ENCODE measurements at regions not wholly inside any gene's neighbourhood (a gene's known extent, or its start where the extent isn't known, plus 50 kb on each side); places are given as distances from the start of the nearest gene placed in this dataset.

GRCh38 chr9:113798062-113799030 lies 77.8 kb upstream of the ZNF618 start:
- TF ChIP-seq CTCF (IDR thresholded peaks at IDR 0.05; ENCODE audit: insufficient read depth, low read length, poor library complexity, severe bottlenecking) (no peak), EZH2phosphoT487 (conservative IDR thresholded peaks at IDR 0.05; ENCODE audit: low read length) (no peak)
- Histone ChIP-seq H3K4me2 (ENCODE audit: low read depth, low read length, poor library complexity, severe bottlenecking) (no peak overlapping the region), H3K9me3 (ENCODE audit: insufficient read depth, low read length) (no peaks in the 10 kb centered on the region), H4K20me1 (ENCODE audit: low read depth, low read length) (no peaks in the 10 kb centered on the region), H2AFZ (ENCODE audit: low read depth, low read length, severe bottlenecking) (no peak overlapping the region), H3F3A (ENCODE audit: insufficient read depth) (no peaks in the 10 kb centered on the region), H3K79me2 (ENCODE audit: insufficient read depth, low read length) (no peaks in the 10 kb centered on the region), H3K9me2 (replicated peaks; ENCODE audit: insufficient read depth, low read length) (no peaks in the 10 kb centered on the region), H3K9ac (ENCODE audit: low read length) (no peak overlapping the region), H3K27me3 (ENCODE audit: low read length) (no peaks in the 10 kb centered on the region), H3K36me3 (ENCODE audit: low read length) (no peaks in the 10 kb centered on the region), H3K4me3 (ENCODE audit: insufficient read depth, low read length, poor library complexity, severe bottlenecking) (no peak overlapping the region), H3K27ac (ENCODE audit: low read depth, low read length) (no peak overlapping the region)

- H3K36me3 ChIP-seq (ENCODE audit: low read length), result no peaks in the 10 kb centered on the region
- no peaks in the 10 kb centered on the region for H3F3A ChIP-seq (ENCODE audit: insufficient read depth)
- H3K79me2 ChIP-seq (ENCODE audit: insufficient read depth, low read length), result no peaks in the 10 kb centered on the region
- H2AFZ ChIP-seq (ENCODE audit: low read depth, low read length, severe bottlenecking), result no peak overlapping the region
- H3K4me2 ChIP-seq (ENCODE audit: low read depth, low read length, poor library complexity, severe bottlenecking), result no peak overlapping the region
- H3K9ac ChIP-seq (ENCODE audit: low read length), result no peak overlapping the region
- H3K9me2 ChIP-seq (replicated peaks; ENCODE audit: insufficient read depth, low read length), result no peaks in the 10 kb centered on the region
- no peaks in the 10 kb centered on the region for H3K9me3 ChIP-seq (ENCODE audit: insufficient read depth, low read length)
- no peak overlapping the region for H3K27ac ChIP-seq (ENCODE audit: low read depth, low read length)
- TF ChIP-seq EZH2phosphoT487 (conservative IDR thresholded peaks at IDR 0.05; ENCODE audit: low read length) (no peak), CTCF (IDR thresholded peaks at IDR 0.05; ENCODE audit: insufficient read depth, low read length, poor library complexity, severe bottlenecking) (no peak)
- no peaks in the 10 kb centered on the region for H4K20me1 ChIP-seq (ENCODE audit: low read depth, low read length)
- no peaks in the 10 kb centered on the region for H3K27me3 ChIP-seq (ENCODE audit: low read length)
- H3K4me3 ChIP-seq (ENCODE audit: insufficient read depth, low read length, poor library complexity, severe bottlenecking), result no peak overlapping the region
These were observed 75.8 kb upstream of the ZNF618 start for GRCh38 chr9:113800276-113800675.

- H3K27ac ChIP-seq (ENCODE audit: low read depth, low read length), result no peak overlapping the region
These were observed 72.1 kb upstream of the ZNF618 start for GRCh38 chr9:113803811-113804589.

More at GRCh38 chr9:113803811-113804589, 72.1 kb upstream of the ZNF618 start:
- H3K27me3 ChIP-seq (ENCODE audit: low read length), result no peaks in the 10 kb centered on the region
- H3K9me2 ChIP-seq (replicated peaks; ENCODE audit: insufficient read depth, low read length), result no peaks in the 10 kb centered on the region
- no peak overlapping the region for H3K4me2 ChIP-seq (ENCODE audit: low read depth, low read length, poor library complexity, severe bottlenecking)
- no peak overlapping the region for H3K9ac ChIP-seq (ENCODE audit: low read length)
- no peaks in the 10 kb centered on the region for H4K20me1 ChIP-seq (ENCODE audit: low read depth, low read length)
- TF ChIP-seq CTCF (IDR thresholded peaks at IDR 0.05; ENCODE audit: insufficient read depth, low read length, poor library complexity, severe bottlenecking) (no peak), EZH2phosphoT487 (conservative IDR thresholded peaks at IDR 0.05; ENCODE audit: low read length) (no peak)
- H3F3A ChIP-seq (ENCODE audit: insufficient read depth), result no peaks in the 10 kb centered on the region
- H3K4me3 ChIP-seq (ENCODE audit: insufficient read depth, low read length, poor library complexity, severe bottlenecking), result no peak overlapping the region
- H3K9me3 ChIP-seq (ENCODE audit: insufficient read depth, low read length), result no peaks in the 10 kb centered on the region
- H3K36me3 ChIP-seq (ENCODE audit: low read length), result no peaks in the 10 kb centered on the region
- no peaks in the 10 kb centered on the region for H3K79me2 ChIP-seq (ENCODE audit: insufficient read depth, low read length)
- no peak overlapping the region for H2AFZ ChIP-seq (ENCODE audit: low read depth, low read length, severe bottlenecking)
